HG03066 (cell line): ENCODE measurements at regions not wholly inside any gene's neighbourhood (a gene's known extent, or its start where the extent isn't known, plus 50 kb on each side); places are given as distances from the start of the nearest gene placed in this dataset.

Experiments
- ATAC-seq: cut with Tn5 transposase; IDR thresholded peaks from one replicate; pipeline ENCODE4 v1.9.1; 2021; ENCODE audit warnings: low read depth; ENCODE audit not compliant: unreplicated experiment

- ATAC-seq = no peak
Observed at GRCh38 chr5:3734632-3735031, 139.0 kb downstream of the IRX1 start.

GRCh38 chr5:3736466-3736865 lies 140.8 kb downstream of the IRX1 start:
- no peak for ATAC-seq

- no peak for ATAC-seq
Observed at GRCh38 chr5:3736926-3737325, 141.3 kb downstream of the IRX1 start.

GRCh38 chr5:3738919-3739318 lies 143.3 kb downstream of the IRX1 start:
- ATAC-seq = no peak

- no peak for ATAC-seq
Observed at GRCh38 chr5:3740546-3741373, 145.1 kb downstream of the IRX1 start.

- no peak for ATAC-seq
Observed at GRCh38 chr5:3741374-3741770, 145.7 kb downstream of the IRX1 start.

GRCh38 chr5:3742750-3743149 lies 147.1 kb downstream of the IRX1 start:
- ATAC-seq = no peak

- no peak for ATAC-seq
Observed at GRCh38 chr5:3751846-3752245, 156.2 kb downstream of the IRX1 start.

GRCh38 chr5:3778000-3778550 lies 182.4 kb downstream of the IRX1 start:
- ATAC-seq = no peak

GRCh38 chr5:3778945-3779344 lies 183.3 kb downstream of the IRX1 start:
- ATAC-seq = no peak

- no peak for ATAC-seq
Observed at GRCh38 chr5:3780278-3780677, 184.6 kb downstream of the IRX1 start.

- no peak for ATAC-seq
Observed at GRCh38 chr5:3780907-3781306, 185.3 kb downstream of the IRX1 start.

GRCh38 chr5:3784854-3785253 lies 189.2 kb downstream of the IRX1 start:
- ATAC-seq = no peak

- no peak for ATAC-seq
Observed at GRCh38 chr5:3786165-3786564, 190.5 kb downstream of the IRX1 start.

- no peak for ATAC-seq
Observed at GRCh38 chr5:3786891-3787430, 191.3 kb downstream of the IRX1 start.

GRCh38 chr5:3787604-3788003 lies 192.0 kb downstream of the IRX1 start:
- no peak for ATAC-seq

- ATAC-seq = no peak
Observed at GRCh38 chr5:3789519-3790193, 194.0 kb downstream of the IRX1 start.

- no peak for ATAC-seq
Observed at GRCh38 chr5:3793162-3793561, 197.5 kb downstream of the IRX1 start.

GRCh38 chr5:3794611-3795010 lies 199.0 kb downstream of the IRX1 start:
- no peak for ATAC-seq

GRCh38 chr5:3796736-3797135 lies 201.1 kb downstream of the IRX1 start:
- no peak for ATAC-seq

- no peak for ATAC-seq
Observed at GRCh38 chr5:3801967-3802366, 206.3 kb downstream of the IRX1 start.

- ATAC-seq = no peak
Observed at GRCh38 chr5:3809455-3809854, 213.8 kb downstream of the IRX1 start.
